Parathyroid adenoma (tissue), 2 donors: ENCODE measurements at regions not wholly inside any gene's neighbourhood (a gene's known extent, or its start where the extent isn't known, plus 50 kb on each side); places are given as distances from the start of the nearest gene placed in this dataset.

Experiments
- H2AFZ ChIP-seq: fragments of 300-600 bp; sonication (generic); one replicate; pipeline ENCODE4 v1.7.0; 2017; ENCODE audit warnings: antibody characterized with exemption, mild to moderate bottlenecking
- H3K27ac ChIP-seq: fragments of 300-600 bp; sonication (generic); one replicate; pipeline ENCODE4 v1.7.0; 2017
- H3K27me3 ChIP-seq: fragments of 300-600 bp; sonication (generic); one replicate; pipeline ENCODE4 v1.7.0; 2017; ENCODE audit warnings: low read length; ENCODE audit not compliant: control insufficient read depth, insufficient read depth
- H3K36me3 ChIP-seq: fragments of 300-600 bp; sonication (generic); one replicate; pipeline ENCODE4 v1.7.0; 2017; ENCODE audit warnings: low read length; ENCODE audit not compliant: control insufficient read depth, insufficient read depth
- H3K4me1 ChIP-seq: fragments of 300-600 bp; sonication (generic); one replicate; pipeline ENCODE4 v1.7.0; 2017; ENCODE audit warnings: control low read depth
- H3K4me2 ChIP-seq: fragments of 300-600 bp; sonication (generic); one replicate; pipeline ENCODE4 v1.7.0; 2017; ENCODE audit warnings: low read length
- H3K4me3 ChIP-seq: fragments of 300-600 bp; sonication (generic); one replicate; pipeline ENCODE4 v1.7.0; 2017; ENCODE audit warnings: low read depth, low read length
- H3K79me2 ChIP-seq: fragments of 300-600 bp; sonication (generic); one replicate; pipeline ENCODE4 v1.7.0; 2017; ENCODE audit warnings: control low read depth
- H3K9ac ChIP-seq: fragments of 300-600 bp; sonication (generic); one replicate; pipeline ENCODE4 v1.7.0; 2017; ENCODE audit warnings: mild to moderate bottlenecking
- H3K9me3 ChIP-seq: fragments of 300-600 bp; sonication (generic); one replicate; pipeline ENCODE4 v1.7.0; 2017; ENCODE audit warnings: low read length; ENCODE audit not compliant: control insufficient read depth
- CTCF ChIP-seq: fragments of 300-600 bp; sonication (generic); IDR thresholded peaks from one replicate; pipeline ENCODE4 v1.7.0; 2017; ENCODE audit warnings: antibody characterized with exemption, mild to moderate bottlenecking
- donor health status: primary hyperparathyroidism.

GRCh38 chr2:221364672-221365071 is 207.4 kb downstream of the EPHA4 start:
- no peak overlapping the region for H2AFZ ChIP-seq
- no peak overlapping the region for H3K9ac ChIP-seq
- H3K27ac ChIP-seq = no peak overlapping the region
- H3K9me3 ChIP-seq = no peaks in the 10 kb centered on the region
- H3K36me3 ChIP-seq = no peaks in the 10 kb centered on the region
- no peaks in the 10 kb centered on the region for H3K79me2 ChIP-seq
- no peak for TF ChIP-seq CTCF
- no peak overlapping the region for H3K4me2 ChIP-seq
- no peaks in the 10 kb centered on the region for H3K4me1 ChIP-seq
- H3K4me3 ChIP-seq = no peak overlapping the region
- H3K27me3 ChIP-seq = no peaks in the 10 kb centered on the region
